GM12891 (cell line): ENCODE measurements at regions not wholly inside any gene's neighbourhood (a gene's known extent, or its start where the extent isn't known, plus 50 kb on each side); places are given as distances from the start of the nearest gene placed in this dataset.

ENCODE experiments used
- PAX5 ChIP-seq: IDR thresholded peaks from 2 replicates; pipeline ENCODE4 v1.6.1; 2011; ENCODE audit warnings: low read length, moderate library complexity, mild to moderate bottlenecking; ENCODE audit not compliant: insufficient read depth, severe bottlenecking
- POLR2A ChIP-seq: IDR thresholded peaks from 2 replicates; pipeline ENCODE4 v1.6.1; 2011; ENCODE audit warnings: low read depth, low read length, control low read depth
- POLR2AphosphoS5 ChIP-seq: IDR thresholded peaks from 2 replicates; pipeline ENCODE4 v1.6.1; 2011; ENCODE audit warnings: low read depth, low read length, control low read depth
- POU2F2 ChIP-seq: IDR thresholded peaks from 2 replicates; pipeline ENCODE4 v1.6.1; 2011; ENCODE audit warnings: low read depth, mild to moderate bottlenecking, control low read depth, low read length, moderate library complexity
- SPI1 ChIP-seq: IDR thresholded peaks from 2 replicates; pipeline ENCODE4 v1.6.1; 2011; ENCODE audit warnings: low read depth, low read length, control low read depth
- TAF1 ChIP-seq: IDR thresholded peaks from 2 replicates; pipeline ENCODE4 v1.6.1; 2011; ENCODE audit warnings: low read depth, low read length, control low read depth

GRCh38 chr2:167817422-167817821, 430.0 kb downstream of the STK39 start:
- TF ChIP-seq POLR2A (no peak), TAF1 (no peak), POLR2AphosphoS5 (no peak), SPI1 (no peak), POU2F2 (no peak), PAX5 (no peak)
